ENCODE measurements at regions not wholly inside any gene's neighbourhood (a gene's known extent, or its start where the extent isn't known, plus 50 kb on each side); places are given as distances from the start of the nearest gene placed in this dataset.

- DNase-seq = no peak
- peaks cover 19 to 26% of the 10 kb centered on the region in 2 experiments for H3K4me1 Mint-ChIP-seq
- H3K14ac ChIP-seq (ENCODE audit: insufficient read depth, low read length) = no peak overlapping the region
- H3K4ac ChIP-seq (ENCODE audit: low read depth, low read length) = no peak overlapping the region
- no peak overlapping the region for H2BK20ac ChIP-seq (ENCODE audit: low read depth, low read length, poor library complexity, severe bottlenecking)
- no peak overlapping the region; a peak in 1 of 5 replicates for H3K4me3 Mint-ChIP-seq
- peaks cover 1 to 2% of the 10 kb centered on the region in 2 experiments; a peak in 1 of 5 replicates for H3K9me3 Mint-ChIP-seq
- H2BK120ac ChIP-seq (ENCODE audit: low read depth, low read length, poor library complexity, severe bottlenecking) = no peak overlapping the region
- no peak overlapping the region for H2AK5ac ChIP-seq (ENCODE audit: insufficient read length, low read length)
- peaks cover 5% of the 10 kb centered on the region; the same call in 1 of the 2 replicates for H3K4me1 ChIP-seq (ENCODE audit: insufficient read depth, low read length)
- no peak overlapping the region for H2AFZ ChIP-seq (ENCODE audit: low read length)
- H3K23me2 ChIP-seq (ENCODE audit: insufficient read length, low read depth, low read length, poor library complexity, severe bottlenecking) = no peaks in the 10 kb centered on the region
- no peak overlapping the region for H4K8ac ChIP-seq (replicated peaks; ENCODE audit: insufficient read length, low read depth, low read length)
- H3K9ac ChIP-seq (ENCODE audit: extremely low read depth, insufficient read length, low read length) = no peak overlapping the region
- TF ChIP-seq CTCF (conservative IDR thresholded peaks at IDR 0.05) = no peak
- no peak overlapping the region for H3K23ac ChIP-seq (ENCODE audit: insufficient read length, low read depth, low read length)
- H3K27ac Mint-ChIP-seq = no peak overlapping the region
- H3T11ph ChIP-seq (ENCODE audit: low read length) = no peak overlapping the region
- H3K27me3 Mint-ChIP-seq (ENCODE audit: low read depth) = no peaks in the 10 kb centered on the region; the same call in none of the 2 replicates
- H4K20me1 ChIP-seq (ENCODE audit: control insufficient read depth, insufficient read depth, insufficient read length) = no peaks in the 10 kb centered on the region
- no peaks in the 10 kb centered on the region for H3K9me3 ChIP-seq (ENCODE audit: control insufficient read depth, low read depth, low read length)
- no peak overlapping the region for H4K91ac ChIP-seq (ENCODE audit: insufficient read length, low read depth, low read length)
- H3K18ac ChIP-seq (ENCODE audit: insufficient read length, low read depth, low read length) = no peak overlapping the region
- no peaks in the 10 kb centered on the region for H3K27me3 ChIP-seq (ENCODE audit: insufficient read depth, low read length)
- no peak overlapping the region for H3K4me2 ChIP-seq (ENCODE audit: insufficient read depth, insufficient read length, low read length)
- no peak overlapping the region for H2BK12ac ChIP-seq (ENCODE audit: insufficient read length, low read depth, low read length)
- H3K27ac ChIP-seq (ENCODE audit: insufficient read length, low read depth, low read length) = no peak overlapping the region
- H4K5ac ChIP-seq (ENCODE audit: insufficient read length, low read depth, low read length) = no peak overlapping the region
- no peaks in the 10 kb centered on the region for H3K79me1 ChIP-seq (ENCODE audit: insufficient read depth, low read depth, low read length, poor library complexity, severe bottlenecking)
- no peak overlapping the region for H2BK5ac ChIP-seq (ENCODE audit: insufficient read length, low read length)
- peaks cover 0 to 2% (median 0%) of the 10 kb centered on the region in 3 experiments; a peak in 2 of 7 replicates for H3K36me3 Mint-ChIP-seq (ENCODE audit: insufficient read depth in 1 of 3, low read depth in 3 of 3)
- H3K56ac ChIP-seq (ENCODE audit: insufficient read length, low read depth, low read length) = no peak overlapping the region
- no peak overlapping the region for H2BK15ac ChIP-seq (ENCODE audit: low read depth, low read length)
- no peaks in the 10 kb centered on the region for H3K79me2 ChIP-seq (ENCODE audit: insufficient read depth, low read length)
These were observed 73.1 kb downstream of the BOD1L2 start for GRCh38 chr18:57219964-57220363.
